Heart right ventricle (tissue), 16 donors: ENCODE measurements at regions not wholly inside any gene's neighbourhood (a gene's known extent, or its start where the extent isn't known, plus 50 kb on each side); places are given as distances from the start of the nearest gene placed in this dataset.
"Not testable (repeated sequence)": the region's sequence is repeated elsewhere in the genome, so short reads cannot be mapped to it uniquely, and the experiment has no call there.

Experiments
- ATAC-seq, 8 donors: fragments of 200-7000 bp; cut with Tn5 transposase; one replicate each; pipeline ENCODE4 v1.9.1; 2020; ENCODE audit warnings: mild to moderate bottlenecking in 8 of 8, moderate library complexity in 8 of 8, moderate number of reproducible peaks in 1 of 8
- DNase-seq, 2 donors: peaks; one replicate each; pipeline ENCODE4 v3.0.0-alpha.2; 2020
- H3K27ac ChIP-seq, 10 donors: fragments of 200-600 bp; sonication (generic) in 2 of 10; one replicate each; pipeline versions ENCODE4 v1.5.0 to v1.8.0; 2020 to 2022; ENCODE audit warnings: mild to moderate bottlenecking in 3 of 10
- H3K27me3 ChIP-seq, 7 donors: fragments of 200-600 bp; one replicate each; pipeline ENCODE4 v1.8.0; 2021 to 2022; ENCODE audit warnings: mild to moderate bottlenecking in 2 of 7
- H3K36me3 ChIP-seq, 9 donors: fragments of 200-600 bp; sonication (generic) in 1 of 9; one replicate each; pipeline versions ENCODE4 v1.5.0 to v1.8.0; 2020 to 2022; ENCODE audit warnings: mild to moderate bottlenecking in 2 of 9
- H3K4me1 ChIP-seq, 9 donors: fragments of 200-600 bp; sonication (generic) in 1 of 9; one replicate each; pipeline versions ENCODE4 v1.5.0 to v1.8.0; 2020 to 2022; ENCODE audit warnings: mild to moderate bottlenecking in 4 of 9
- H3K4me3 ChIP-seq, 10 donors: fragments of 200-600 bp; sonication (generic) in 2 of 10; one replicate each; pipeline versions ENCODE4 v1.5.0 to v1.8.0; 2020 to 2022; ENCODE audit warnings: mild to moderate bottlenecking in 7 of 10, moderate library complexity in 2 of 10
- H3K9me3 ChIP-seq, 11 donors: fragments of 200-600 bp in 10 of 11; sonication (generic) in 2 of 11; one replicate each; pipeline versions ENCODE4 v1.5.0 to v1.8.0; 2013 to 2022; ENCODE audit warnings: mild to moderate bottlenecking in 2 of 11, control low read depth in 1 of 11, moderate library complexity in 1 of 11
- CTCF ChIP-seq, 9 donors: fragments of 200-600 bp; sonication (generic) in 2 of 9; IDR thresholded peaks; one replicate each; pipeline versions ENCODE4 v1.5.0 to v1.8.0; 2021 to 2022; ENCODE audit warnings: antibody characterized with exemption in 9 of 9, mild to moderate bottlenecking in 5 of 9, moderate library complexity in 1 of 9
- WGBS, 2 donors: extraction: QIAGEN DNeasy Blood & Tissue Kit; methylation state at CpG; one replicate each; pipeline ENCODE4 v1.1.7; 2013; ENCODE audit warnings: inconsistent platforms in 1 of 2; 5-methylcytosine and 5-hydroxymethylcytosine counted together
- intact Hi-C, 10 donors: fragments of 100-400 bp; cut with DNase I; formaldehyde crosslinking; loops; one replicate each; pipeline versions ENCODE4 v1.11.1 to v1.14.2; 2022
- donor health status: Arrhythmogenic right ventricular cardiomyopathy.
- donor health status: ischemic (EF 13 %, LVEDD 7.1; RV severe dilation, severe dysfunction).
- donor health status: healthy with polysubstance abuse.
- donor health status: DM: no; HTN: yes; CAD: no.
- donor health status: DM: no; HTN: no; CAD: no.
- donor health status: ischemic (EF 25% LVEDD 6.9; RV normal size, moderate dysfunction).
- donor health status: ischemic (EF 25% LVEDD 5.7; RV mildly dilated, moderate dysfunction).
- donor health status: healthy.
- donor health status: DM: yes; HTN: yes; CAD: no.
- donor health status: Ischemic cardiomyopathy.
- donor health status: ischemic (EF 35%, LVEDD 5.7; RV mildly dilated, moderate dysfunction).
- donor health status: nonischemic (EF 11% LVEDD 7.7; RV severe dilation, severe dysfunction).
- donor health status: DM: yes; HTN: yes; CAD: no.
- donor health status: PGD.
- donor health status: ischemic (EF 29% LVEDD 5.4; RV normal size, mild dysfunction).
- donor health status: nonischemic (EF 23%, LVEDD 6.1; RV moderate dilation, normal function).

- TF ChIP-seq CTCF (IDR thresholded peaks at IDR 0.05): no peak
- no peaks in the 10 kb centered on the region for H3K4me1 ChIP-seq
- intact Hi-C loops: no loop called here
- H3K27ac ChIP-seq: no peak overlapping the region
- H3K36me3 ChIP-seq: no peaks in the 10 kb centered on the region
- 79 to 86% methylated on average over 5 of the region's 5 CpGs for WGBS, 2 donors
- peaks cover 0 to 6% (median 0%) of the 10 kb centered on the region in 11 donors for H3K9me3 ChIP-seq
- H3K27me3 ChIP-seq: no peaks in the 10 kb centered on the region
- DNase-seq: no peak
- no peak for ATAC-seq
- no peak overlapping the region for H3K4me3 ChIP-seq
These were observed 302.5 kb downstream of the RWDD3 start for GRCh38 chr1:95536501-95536900.

GRCh38 chr1:95537176-95537575 is 303.2 kb downstream of the RWDD3 start:
- ATAC-seq: no peak

GRCh38 chr1:95538242-95538641 is 304.2 kb downstream of the RWDD3 start:
- H3K4me3 ChIP-seq, H3K27me3 ChIP-seq, ATAC-seq, intact Hi-C loops, H3K4me1 ChIP-seq, DNase-seq, H3K27ac ChIP-seq, H3K9me3 ChIP-seq, H3K36me3 ChIP-seq: not testable (repeated sequence)
- WGBS, 2 donors: 92 to 95% methylated on average over 7 of the region's 7 CpGs

More at GRCh38 chr1:95537176-95537575, 303.2 kb downstream of the RWDD3 start:
- H3K27me3 ChIP-seq: no peaks in the 10 kb centered on the region
- no peak for TF ChIP-seq CTCF (IDR thresholded peaks at IDR 0.05)
- H3K4me1 ChIP-seq: no peaks in the 10 kb centered on the region
- intact Hi-C loops: no loop called here
- peaks cover 0 to 6% (median 0%) of the 10 kb centered on the region in 11 donors for H3K9me3 ChIP-seq
- 34 to 42% methylated on average over 3 of the region's 3 CpGs for WGBS, 2 donors
- no peak overlapping the region for H3K4me3 ChIP-seq
- H3K36me3 ChIP-seq: no peaks in the 10 kb centered on the region
- H3K27ac ChIP-seq: no peak overlapping the region
- no peak for DNase-seq

GRCh38 chr1:95542936-95543335 is 308.9 kb downstream of the RWDD3 start:
- no peak for DNase-seq
- Histone ChIP-seq H3K27ac (no peak overlapping the region), H3K4me3 (no peak overlapping the region), H3K36me3 (no peaks in the 10 kb centered on the region), H3K4me1 (no peaks in the 10 kb centered on the region), H3K27me3 (no peaks in the 10 kb centered on the region), H3K9me3 (peaks cover 0 to 6% (median 0%) of the 10 kb centered on the region in 11 donors)
- intact Hi-C loops: no loop called here
- 76 to 84% methylated on average over 2 of the region's 2 CpGs for WGBS, 2 donors
- no peak for ATAC-seq
- TF ChIP-seq CTCF (IDR thresholded peaks at IDR 0.05): no peak

- Histone ChIP-seq H3K4me3 (no peak overlapping the region), H3K27me3 (peaks cover 0 to 5% (median 0%) of the 10 kb centered on the region in 7 donors), H3K4me1 (no peaks in the 10 kb centered on the region), H3K36me3 (no peaks in the 10 kb centered on the region), H3K27ac (no peak overlapping the region), H3K9me3 (no peaks in the 10 kb centered on the region)
- WGBS, 2 donors: 85 to 91% methylated on average over 2 of the region's 2 CpGs
- intact Hi-C loops: no loop called here
- TF ChIP-seq CTCF (IDR thresholded peaks at IDR 0.05): no peak
- DNase-seq (no peak), ATAC-seq (no peak)
These were observed 313.0 kb downstream of the RWDD3 start for GRCh38 chr1:95547005-95547404.
